ENCODE measurements at regions not wholly inside any gene's neighbourhood (a gene's known extent, or its start where the extent isn't known, plus 50 kb on each side); places are given as distances from the start of the nearest gene placed in this dataset.

DNA sequence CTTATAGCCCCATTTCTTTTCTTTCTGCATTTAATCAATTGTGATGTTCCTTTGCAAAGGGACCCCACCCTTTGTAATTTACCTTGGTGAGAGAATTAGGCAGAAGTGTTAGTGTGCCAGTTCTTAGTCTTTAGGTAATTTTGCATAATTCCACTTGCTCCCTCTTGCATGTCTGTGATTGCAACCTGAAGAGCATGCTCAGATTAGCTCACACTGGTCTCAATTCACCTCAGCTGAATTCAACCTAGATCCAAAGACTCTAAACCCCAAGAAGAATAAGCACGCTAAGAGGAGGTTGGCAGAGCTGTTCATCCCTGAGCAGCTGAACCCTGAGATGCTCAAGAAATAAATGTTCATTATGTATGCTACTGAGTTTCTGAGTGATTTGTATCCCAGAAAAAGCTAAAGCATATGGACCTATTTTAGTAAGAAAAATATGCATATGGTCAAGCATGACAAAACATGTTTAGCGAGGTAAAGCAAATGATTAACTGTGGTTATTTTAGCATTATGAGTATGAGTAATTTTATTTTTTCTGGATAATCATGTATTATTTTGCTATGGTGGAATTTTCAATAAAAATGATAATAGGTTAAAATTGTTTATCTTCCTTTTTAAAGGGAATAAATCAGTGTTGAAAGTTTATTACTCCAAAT is 299.2 kb upstream of the ZSWIM2 start:
- DNase-seq = no peak
- intact Hi-C loops (cut with DNase I) = no loop called here

DNA sequence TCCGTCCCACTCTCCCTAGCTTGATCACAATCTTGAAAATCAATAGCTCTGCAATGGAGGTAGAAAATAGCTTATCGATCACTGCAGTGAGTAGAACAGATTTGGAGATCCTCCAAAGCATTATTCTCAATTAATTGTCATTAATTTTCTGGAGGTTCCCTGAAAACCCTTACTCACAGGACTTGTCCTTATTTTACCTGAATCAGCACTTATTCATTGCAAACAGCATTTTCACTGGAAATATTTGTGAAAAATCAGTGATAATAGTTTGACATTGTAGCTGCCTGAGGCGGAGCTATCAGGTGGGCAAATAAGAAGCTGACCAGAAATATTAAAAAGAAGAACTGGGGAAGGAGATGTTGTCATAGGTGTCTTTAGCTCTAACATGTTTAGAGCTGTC is 294.6 kb upstream of the ZSWIM2 start:
- no peak for DNase-seq
- intact Hi-C loops (cut with DNase I) = no loop called here

DNA sequence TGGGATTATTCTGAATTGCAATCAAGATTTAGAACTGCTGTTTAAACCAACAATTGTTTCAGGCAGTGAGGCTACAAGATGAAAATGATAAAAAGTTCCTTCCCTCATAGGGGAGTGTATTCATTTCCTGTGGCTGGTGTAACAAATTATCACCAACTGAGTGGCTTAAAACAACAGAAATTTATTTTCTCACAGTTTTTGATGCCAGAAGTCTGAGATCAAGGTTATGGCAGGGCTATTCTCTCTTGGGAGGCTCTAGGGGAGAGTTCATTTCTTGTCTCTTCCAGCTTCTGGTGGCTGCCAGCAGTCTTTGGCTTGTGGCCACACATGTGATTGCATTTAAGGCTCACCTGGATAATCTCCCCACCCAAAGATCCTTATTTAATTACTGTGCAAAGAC is 290.5 kb upstream of the ZSWIM2 start:
- no peak for DNase-seq
- intact Hi-C loops (cut with DNase I) = no loop called here

DNA sequence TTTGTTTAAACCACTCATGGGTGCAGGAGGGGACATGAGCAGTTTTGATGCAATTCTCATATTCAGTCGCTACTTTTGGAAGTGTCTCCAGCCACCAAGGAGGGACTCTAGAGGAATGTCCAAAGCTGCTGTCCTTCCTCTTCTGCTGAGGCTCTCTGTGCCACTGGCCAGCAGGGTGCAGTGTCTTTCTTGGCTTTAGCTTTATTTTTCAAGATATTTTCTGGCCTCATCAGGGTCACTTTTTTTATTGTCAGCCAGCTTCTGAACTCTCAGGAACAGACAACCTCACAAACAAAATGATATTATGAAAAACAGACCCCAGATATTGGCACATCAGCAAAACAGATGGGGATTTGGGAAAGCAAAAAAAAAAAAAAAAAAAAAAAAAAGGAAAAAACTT is 289.3 kb upstream of the ZSWIM2 start:
- DNase-seq = no peak
- intact Hi-C loops (cut with DNase I) = no loop called here

DNA sequence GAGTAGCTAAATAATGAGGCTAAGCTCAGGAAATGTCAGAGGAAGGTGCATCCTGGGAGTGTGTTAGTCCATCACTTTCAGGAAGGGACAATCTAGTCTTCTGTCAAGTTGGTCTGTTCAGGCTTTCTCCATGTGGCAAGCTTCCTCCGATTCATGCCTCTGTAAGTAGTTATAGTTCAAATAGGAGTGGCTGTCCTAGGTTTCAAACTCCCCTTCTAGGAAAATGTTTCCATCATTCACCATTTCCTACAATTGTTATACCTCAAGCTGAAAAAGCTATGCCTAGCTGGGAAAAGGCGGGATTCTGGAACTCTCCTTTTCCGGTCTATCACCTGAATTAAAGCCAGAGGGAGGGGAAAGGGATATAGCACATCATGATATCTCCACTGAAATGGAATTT is 287.7 kb upstream of the ZSWIM2 start:
- no peak for DNase-seq
- intact Hi-C loops (cut with DNase I) = no loop called here

DNA sequence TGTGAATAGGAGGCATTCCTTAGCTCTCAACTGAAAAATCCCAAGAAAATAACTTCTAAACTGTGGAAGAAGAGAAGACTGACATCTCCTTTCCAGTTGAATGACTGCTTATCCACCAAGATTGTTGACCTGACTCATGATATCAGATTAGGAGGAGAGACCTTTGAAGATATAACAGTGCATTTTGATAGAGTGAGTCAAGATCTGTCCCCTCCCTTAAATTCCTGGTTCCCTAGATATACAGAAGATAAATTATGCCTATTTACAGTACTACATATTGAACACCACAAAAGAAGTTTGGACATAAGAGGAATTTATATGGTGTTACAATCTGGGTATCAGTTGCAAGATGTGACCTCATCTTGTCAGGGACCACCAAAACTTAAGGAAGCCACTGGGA is 285.3 kb upstream of the ZSWIM2 start:
- intact Hi-C loops (cut with DNase I) = no loop called here
- DNase-seq = no peak

DNA sequence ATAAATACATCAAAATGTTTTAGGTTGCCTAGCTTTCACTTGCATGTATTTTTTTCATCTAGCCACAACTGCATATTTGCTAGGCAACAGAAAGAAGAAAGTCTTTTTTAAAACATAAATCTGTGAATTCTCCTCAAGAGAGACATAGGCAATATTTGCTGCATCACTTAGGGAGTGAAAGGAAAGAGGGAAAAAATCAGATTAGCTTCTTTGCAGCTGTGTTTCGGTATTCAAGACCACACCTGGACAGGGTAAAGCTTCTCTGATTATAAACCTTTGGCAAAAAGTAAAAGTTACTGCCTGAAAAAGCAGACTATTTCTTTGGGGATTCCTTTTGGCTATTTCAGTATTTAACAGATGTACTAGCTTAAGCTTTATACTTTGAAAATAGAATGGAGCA is 280.9 kb upstream of the ZSWIM2 start:
- no peak for DNase-seq
- intact Hi-C loops (cut with DNase I) = no loop called here

DNA sequence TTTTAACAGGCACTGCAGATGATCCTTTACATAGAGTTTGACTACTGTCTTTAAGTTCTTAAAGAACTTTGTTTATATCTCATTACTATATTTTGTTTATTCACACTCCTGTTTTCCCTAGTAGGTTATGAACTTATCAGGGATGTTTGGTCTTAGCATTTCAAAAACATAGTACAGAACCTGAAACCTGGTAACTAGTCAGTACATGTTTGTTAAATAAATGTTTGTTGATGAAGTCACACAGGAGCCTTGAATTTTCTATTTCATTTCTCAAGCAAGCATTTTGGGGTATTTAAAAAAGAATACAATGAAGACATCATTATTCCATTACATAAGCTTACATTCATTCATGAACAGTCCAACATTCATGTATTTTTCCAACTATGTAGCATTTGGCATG is 280.3 kb upstream of the ZSWIM2 start:
- intact Hi-C loops (cut with DNase I) = no loop called here
- no peak for DNase-seq

DNA sequence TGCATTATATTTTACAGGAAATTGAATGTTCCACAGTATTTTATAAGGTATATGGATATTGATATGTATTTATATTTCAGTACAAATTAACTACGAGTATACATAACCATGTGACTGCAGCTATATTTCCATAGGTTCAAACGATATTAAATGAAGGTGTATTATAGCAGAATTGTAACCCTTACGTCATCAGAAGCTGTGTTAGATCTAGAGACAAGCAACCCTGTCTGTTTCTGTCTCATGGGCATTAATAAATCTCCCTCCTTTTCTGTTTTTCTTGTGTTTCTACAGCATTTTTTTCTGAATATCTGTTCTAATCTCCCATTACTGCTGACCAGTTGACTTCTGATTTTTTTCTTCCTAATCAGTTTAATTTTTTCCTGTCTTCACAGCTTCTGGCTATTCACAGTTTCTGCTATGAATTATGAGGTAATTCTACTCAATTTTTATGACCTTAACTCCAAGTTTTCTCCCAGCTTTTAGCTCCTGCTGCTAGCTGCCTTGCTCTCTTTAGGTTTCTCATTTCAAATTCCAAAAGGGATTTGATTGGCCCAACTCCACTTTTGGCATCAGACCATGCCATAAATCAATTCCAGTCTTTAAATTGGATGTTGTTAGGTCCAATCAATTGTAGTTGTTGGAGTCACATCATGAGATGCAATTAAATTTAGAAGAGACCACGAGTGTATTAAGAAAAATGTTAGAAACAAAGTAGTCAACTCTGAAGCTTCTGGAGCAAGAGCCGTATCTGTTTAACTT is 277.5 kb upstream of the ZSWIM2 start:
- intact Hi-C loops (cut with DNase I) = no loop called here
- DNase-seq = no peak

DNA sequence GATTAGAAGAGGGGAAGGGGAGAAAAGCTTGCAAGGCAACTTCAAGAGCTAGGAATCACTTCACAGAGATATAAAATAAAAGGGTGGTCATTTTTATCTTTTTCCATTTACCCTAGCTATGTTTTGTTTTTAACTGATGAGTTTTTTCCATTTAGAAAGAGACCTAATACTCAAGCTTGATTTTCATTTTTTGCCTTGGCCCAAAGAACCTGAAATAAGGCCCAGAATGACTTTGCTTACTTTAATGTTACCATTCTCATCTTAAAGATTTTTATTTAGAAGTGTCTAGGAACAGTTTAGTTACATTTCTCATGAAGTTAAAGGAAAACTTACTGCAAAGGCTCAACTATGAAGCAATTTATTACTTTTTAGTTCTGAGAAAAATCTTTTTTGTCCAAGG is 276.3 kb upstream of the ZSWIM2 start:
- DNase-seq = no peak
- intact Hi-C loops (cut with DNase I) = no loop called here

DNA sequence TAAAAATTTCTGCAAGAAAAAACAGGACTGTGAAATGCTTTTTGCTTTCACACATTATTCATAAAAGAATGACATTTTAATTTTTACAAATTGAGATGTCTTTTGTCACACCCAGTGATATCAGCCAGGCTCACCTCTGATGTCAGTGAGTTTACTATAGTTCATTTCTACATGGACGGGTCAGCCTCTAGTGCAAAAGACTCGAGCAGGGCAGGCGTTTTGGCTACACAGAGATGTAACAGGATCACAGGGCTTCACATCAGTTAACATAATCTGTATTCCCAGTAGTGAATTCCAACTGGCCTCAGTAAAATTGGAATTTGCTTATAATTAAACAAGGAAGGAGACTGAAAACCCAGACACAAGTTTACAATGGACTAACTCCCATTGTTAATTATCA is 275.6 kb upstream of the ZSWIM2 start:
- intact Hi-C loops (cut with DNase I) = no loop called here

DNA sequence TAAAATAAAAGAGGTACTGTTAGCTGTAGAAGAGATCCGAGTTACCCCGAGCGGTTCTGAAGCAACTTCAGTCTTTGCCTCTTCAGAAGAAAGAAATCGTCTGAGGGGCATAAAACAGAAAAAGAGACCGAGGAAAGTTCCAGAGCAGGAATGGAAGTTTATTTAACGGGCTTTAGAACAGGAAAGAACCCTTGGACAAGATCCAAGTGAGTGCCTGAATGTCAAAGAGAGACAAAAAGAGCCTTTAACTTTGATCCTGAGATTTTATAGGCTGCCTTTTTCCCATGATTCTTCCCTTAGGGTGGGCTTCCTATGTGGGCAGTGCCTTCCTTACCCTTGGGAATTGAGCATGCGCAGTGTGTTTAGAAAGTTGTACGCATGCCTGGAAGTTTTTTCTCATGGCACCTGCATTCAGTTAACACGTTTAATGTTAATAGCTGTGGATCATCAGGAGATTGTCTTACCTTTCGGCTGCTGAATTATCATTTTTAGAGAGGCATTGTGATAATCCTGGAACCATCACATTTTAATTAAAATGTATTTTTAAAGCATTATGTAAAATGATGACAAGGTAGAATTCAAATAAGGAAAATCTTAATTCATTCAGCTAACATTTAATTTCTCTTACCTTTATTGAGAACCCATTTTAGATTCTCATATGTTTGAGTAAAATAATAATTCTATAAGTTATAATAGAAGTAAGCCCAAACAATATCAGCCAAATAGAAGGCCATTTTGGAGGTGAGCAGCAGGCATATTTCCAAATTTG is 269.5 kb upstream of the ZSWIM2 start:
- intact Hi-C loops (cut with DNase I) = no loop called here
- DNase-seq = no peak

More for the DNA sequence above, 275.6 kb upstream of the ZSWIM2 start:
- DNase-seq = no peak

DNA sequence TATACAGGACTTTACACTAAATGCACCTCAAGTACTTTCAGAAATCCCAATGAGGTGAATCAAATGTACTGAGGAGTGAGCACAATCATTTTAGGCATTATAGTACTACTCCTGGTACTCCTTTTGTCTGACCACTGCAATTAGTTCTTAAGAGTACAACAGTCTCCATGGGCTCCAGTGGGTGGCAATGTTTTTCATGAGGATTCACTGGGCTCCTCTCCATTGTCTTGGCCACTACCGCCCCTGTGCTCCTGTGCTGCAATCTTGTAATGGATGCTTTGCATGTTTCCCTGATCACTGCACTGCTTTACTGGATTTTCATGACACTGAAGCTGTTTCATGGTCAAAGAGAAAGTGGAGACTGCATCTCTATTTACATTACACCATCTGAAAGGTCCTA is 268.5 kb upstream of the ZSWIM2 start:
- DNase-seq = no peak
- intact Hi-C loops (cut with DNase I) = no loop called here

DNA sequence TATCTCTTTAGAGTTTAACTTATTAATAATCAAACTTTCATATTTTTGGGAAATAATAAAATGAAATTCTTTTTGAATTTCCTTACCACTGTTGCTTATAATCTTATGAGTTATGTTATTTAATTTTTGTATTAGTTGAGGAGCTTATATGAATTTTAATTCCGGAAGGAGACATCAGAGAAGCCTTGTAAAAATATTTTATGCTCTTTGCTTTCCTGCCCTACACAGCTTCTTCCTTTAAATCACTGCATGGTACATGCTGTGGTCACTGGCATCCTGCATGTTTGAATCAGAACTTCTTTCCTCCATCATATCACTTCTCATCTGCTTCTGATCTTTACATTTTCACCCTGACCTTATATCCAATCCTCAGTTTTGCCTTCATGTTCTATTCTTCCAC is 266.7 kb upstream of the ZSWIM2 start:
- DNase-seq = no peak
- intact Hi-C loops (cut with DNase I) = no loop called here

DNA sequence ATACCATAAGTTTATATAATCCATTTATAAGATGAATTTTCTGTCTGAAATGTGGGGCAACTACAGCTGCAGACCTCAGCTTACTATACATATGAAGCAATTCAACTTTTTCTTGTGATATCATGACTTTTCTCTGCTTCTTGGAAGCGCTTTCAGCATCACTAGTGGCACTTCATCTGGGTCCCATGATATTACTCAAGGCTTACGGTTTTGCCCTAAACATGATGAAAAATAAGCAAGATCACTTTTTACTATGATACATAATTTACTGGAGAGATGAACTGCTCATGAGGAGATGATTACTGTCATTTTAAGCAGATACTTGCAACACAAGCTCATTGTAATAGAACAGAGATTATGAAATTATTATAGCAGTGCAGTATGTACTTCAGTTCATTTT is 258.0 kb upstream of the ZSWIM2 start:
- intact Hi-C loops (cut with DNase I) = no loop called here
- DNase-seq = no peak

DNA sequence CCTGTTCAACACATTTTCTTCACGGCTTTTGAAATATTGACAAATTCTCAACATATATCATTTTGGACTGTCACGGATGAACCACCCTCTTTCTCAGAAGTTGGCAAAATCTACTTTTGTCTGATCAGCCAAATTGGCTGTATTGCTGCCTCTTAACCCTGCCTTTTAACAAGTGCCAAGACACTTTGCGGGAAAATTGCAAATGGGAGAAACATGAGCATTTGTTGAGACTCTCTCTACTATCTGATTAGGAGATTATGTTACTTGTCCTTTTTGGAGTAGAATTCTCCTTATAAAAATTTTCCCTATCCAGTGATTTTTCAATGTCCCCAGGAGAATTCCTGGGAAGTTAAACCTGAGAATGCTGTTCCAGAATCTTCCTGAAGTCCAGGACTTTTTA is 256.2 kb upstream of the ZSWIM2 start:
- DNase-seq = no peak
- intact Hi-C loops (cut with DNase I) = no loop called here

DNA sequence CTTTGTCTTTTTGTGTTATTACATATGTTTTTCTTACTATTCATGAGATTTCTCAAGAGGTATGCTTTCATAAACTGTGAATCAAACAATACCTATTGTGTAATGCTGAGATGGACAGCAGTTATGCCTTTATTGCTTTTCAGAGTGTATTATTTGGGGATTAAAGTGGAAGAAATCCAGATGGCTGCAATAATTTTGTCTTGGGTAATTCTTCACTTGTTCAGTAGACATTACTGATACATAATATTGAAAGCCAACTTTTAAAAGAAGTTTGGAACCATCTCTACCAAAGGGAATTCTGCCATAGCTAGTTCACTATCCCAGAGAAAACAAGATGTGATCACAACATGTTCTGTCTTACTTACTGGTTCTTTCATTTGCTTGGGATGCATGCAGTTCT is 253.4 kb upstream of the ZSWIM2 start:
- intact Hi-C loops (cut with DNase I) = no loop called here
- no peak for DNase-seq

DNA sequence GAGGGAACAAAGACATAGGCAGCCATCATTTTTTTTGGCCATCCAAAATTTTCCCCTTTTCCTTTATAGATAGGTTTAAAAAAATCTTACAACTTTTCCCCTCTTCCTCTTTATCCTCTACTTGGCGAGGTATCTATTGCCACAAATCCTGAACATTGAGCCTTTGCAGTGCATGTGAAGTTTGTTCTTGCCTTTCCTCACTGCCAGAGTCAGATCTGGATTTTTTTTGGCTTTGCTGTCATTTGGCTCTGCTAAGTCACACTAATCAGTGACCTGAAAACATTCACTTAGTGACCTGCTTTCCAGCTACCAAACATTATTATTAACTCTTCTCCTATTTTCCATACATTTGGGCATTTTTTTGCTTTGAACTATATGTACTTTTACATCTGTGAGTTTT is 249.2 kb upstream of the ZSWIM2 start:
- intact Hi-C loops (cut with DNase I) = no loop called here
- DNase-seq = no peak

DNA sequence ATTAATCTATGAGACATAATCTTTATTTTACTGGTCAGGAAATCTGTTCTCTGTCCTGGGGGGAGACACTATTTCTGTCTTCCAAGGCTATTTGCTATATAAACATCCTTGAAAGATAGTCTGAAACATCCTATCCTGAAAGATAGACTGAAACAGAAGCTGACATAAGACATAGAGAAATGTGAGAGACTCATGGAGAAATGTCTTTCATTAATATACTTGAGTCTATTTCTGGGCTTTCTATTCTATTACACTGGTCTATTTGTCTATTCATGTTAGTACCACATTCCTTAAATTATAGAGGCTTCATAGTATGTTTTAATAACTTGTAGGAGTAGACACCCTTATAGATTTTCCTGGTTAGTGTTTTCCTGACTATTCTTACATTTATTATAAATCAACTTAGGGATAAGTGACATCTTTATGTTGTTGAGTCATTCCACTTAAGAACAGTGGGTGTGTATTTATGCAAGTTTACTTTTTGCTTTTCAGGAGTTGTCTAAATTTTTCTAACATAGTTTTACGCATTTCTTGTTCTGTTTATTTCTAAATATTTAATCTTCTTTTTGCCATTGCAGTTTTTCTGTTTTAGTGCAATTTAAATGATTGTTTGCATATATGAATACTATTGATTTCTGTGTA is 244.9 kb upstream of the ZSWIM2 start:
- no peak for DNase-seq
- intact Hi-C loops (cut with DNase I) = no loop called here

DNA sequence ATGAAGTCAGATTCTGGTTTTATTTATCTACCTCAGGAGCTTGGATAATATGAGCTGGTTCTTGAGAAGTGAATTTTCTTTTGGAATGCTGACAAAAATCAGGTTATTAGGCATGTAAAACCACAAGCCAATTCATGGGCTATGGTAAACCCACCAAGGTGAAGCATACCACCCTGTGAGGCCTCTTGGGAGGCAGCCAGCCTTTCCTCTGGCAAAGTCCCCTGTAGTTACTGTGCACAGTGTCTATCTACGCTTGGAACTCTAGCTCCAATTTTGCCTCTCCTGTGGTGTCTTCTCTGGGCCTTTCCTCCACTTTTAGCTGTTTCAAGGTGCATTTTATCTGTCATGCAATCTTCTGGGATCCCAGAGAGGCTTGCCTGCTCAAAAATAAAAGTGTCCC is 242.7 kb upstream of the ZSWIM2 start:
- peak in 1 of 10 donors; percentile 44 for DNase-seq
- intact Hi-C loops (cut with DNase I) = no loop called here

DNA sequence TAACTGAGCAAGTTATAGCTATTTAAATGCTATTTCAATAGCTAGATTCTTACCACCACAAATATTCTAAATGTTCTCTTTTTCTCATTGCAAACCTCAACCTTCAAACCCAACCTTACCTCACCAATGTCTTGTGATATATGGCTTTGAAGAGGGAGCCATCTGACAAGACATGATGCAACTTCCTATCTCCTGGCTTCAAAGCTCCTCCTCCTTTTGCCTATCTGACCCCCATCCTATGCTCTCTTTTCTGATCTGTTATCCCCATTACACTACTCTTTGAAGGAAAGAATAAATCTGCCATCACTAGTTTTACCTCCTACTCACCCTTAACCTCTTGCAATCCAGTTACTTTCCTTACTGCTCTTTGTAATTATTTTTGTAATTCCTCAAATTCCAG is 235.6 kb upstream of the ZSWIM2 start:
- intact Hi-C loops (cut with DNase I) = no loop called here
- DNase-seq = no peak
